ENCODE measurements at regions not wholly inside any gene's neighbourhood (a gene's known extent, or its start where the extent isn't known, plus 50 kb on each side); places are given as distances from the start of the nearest gene placed in this dataset.

DNA sequence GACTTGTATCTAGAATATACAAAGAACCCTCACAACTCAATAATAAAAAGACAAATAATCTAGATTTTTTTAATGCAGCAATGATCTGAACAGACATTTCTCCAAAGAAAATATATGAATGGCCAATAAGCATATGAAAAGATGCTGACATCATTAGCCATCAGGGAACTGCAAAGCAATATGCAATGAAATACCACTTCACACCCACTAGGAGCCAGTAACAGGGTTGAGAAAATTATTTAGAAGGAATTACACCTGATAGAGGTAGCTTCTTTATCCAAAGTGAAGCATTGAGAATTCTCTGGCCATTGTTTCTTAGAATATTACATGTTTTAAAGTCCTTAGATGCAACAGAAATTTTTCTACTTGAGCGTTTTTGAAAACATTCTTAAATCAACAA is 316.9 kb downstream of the KCNN2 start:
- 0 out of 6 replicates have a peak, but pooled peaks of 1 of the 3 experiments have one; percentile 12 for TF ChIP-seq CTCF (IDR thresholded peaks at IDR 0.05 in 2 of 3, conservative IDR thresholded peaks at IDR 0.05 in 1 of 3; ENCODE audit: borderline replicate concordance in 1 of 3, insufficient read depth in 1 of 3, low read depth in 2 of 3, low read length in 2 of 3)
- TF ChIP-seq, protein P1, sequence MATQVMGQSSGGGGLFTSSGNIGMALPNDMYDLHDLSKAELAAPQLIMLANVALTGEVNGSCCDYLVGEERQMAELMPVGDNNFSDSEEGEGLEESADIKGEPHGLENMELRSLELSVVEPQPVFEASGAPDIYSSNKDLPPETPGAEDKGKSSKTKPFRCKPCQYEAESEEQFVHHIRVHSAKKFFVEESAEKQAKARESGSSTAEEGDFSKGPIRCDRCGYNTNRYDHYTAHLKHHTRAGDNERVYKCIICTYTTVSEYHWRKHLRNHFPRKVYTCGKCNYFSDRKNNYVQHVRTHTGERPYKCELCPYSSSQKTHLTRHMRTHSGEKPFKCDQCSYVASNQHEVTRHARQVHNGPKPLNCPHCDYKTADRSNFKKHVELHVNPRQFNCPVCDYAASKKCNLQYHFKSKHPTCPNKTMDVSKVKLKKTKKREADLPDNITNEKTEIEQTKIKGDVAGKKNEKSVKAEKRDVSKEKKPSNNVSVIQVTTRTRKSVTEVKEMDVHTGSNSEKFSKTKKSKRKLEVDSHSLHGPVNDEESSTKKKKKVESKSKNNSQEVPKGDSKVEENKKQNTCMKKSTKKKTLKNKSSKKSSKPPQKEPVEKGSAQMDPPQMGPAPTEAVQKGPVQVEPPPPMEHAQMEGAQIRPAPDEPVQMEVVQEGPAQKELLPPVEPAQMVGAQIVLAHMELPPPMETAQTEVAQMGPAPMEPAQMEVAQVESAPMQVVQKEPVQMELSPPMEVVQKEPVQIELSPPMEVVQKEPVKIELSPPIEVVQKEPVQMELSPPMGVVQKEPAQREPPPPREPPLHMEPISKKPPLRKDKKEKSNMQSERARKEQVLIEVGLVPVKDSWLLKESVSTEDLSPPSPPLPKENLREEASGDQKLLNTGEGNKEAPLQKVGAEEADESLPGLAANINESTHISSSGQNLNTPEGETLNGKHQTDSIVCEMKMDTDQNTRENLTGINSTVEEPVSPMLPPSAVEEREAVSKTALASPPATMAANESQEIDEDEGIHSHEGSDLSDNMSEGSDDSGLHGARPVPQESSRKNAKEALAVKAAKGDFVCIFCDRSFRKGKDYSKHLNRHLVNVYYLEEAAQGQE (IDR thresholded peaks at IDR 0.05; ENCODE audit: low read depth), result no peak
